ENCODE measurements at regions not wholly inside any gene's neighbourhood (a gene's known extent, or its start where the extent isn't known, plus 50 kb on each side); places are given as distances from the start of the nearest gene placed in this dataset.
A peak's percentile ranks its signal among the peaks of the same experiment; 100 is the strongest.

GRCh38 chr2:20525041-20526035, 78.5 kb downstream of the RHOB start (continued):
- TF ChIP-seq MGA (IDR thresholded peaks at IDR 0.05) (no peak), ZKSCAN3 (CRISPR knock-in tag; IDR thresholded peaks at IDR 0.05) (no peak), ZBTB17 (CRISPR knock-in tag; IDR thresholded peaks at IDR 0.05) (peak; percentile 55; the same call in 1 of the 2 replicates), GTF2F1 (IDR thresholded peaks at IDR 0.05; ENCODE audit: low read depth, low read length) (no peak), RREB1 (CRISPR knock-in tag; IDR thresholded peaks at IDR 0.05) (0 out of 2 replicates have a peak, but pooled peaks have one; percentile 13), ZC3H4 (CRISPR knock-in tag; IDR thresholded peaks at IDR 0.05; ENCODE audit: borderline replicate concordance) (no peak), SMAD2 (IDR thresholded peaks at IDR 0.05; ENCODE audit: low read depth, low read length) (no peak), WHSC1 (IDR thresholded peaks at IDR 0.05; ENCODE audit: low read length) (no peak), SRF (CRISPR knock-in tag; IDR thresholded peaks at IDR 0.05) (no peak)
